Stimulated activated CD8-positive, alpha-beta memory T cell treated with anti-CD3 and anti-CD28 coated beads, Interleukin-12 subunit alpha, Interleukin-12 subunit beta, amount 100 ng/mL, for 4 hours (primary cell): ENCODE measurements at regions not wholly inside any gene's neighbourhood (a gene's known extent, or its start where the extent isn't known, plus 50 kb on each side); places are given as distances from the start of the nearest gene placed in this dataset.

Experiments
- DNase-seq: peaks from one replicate; pipeline ENCODE4 v3.0.0-alpha.2; 2020; ENCODE audit warnings: low read depth

GRCh38 chr18:41829647-41830516 is 125.2 kb upstream of the PIK3C3 start:
- DNase-seq = no peak

GRCh38 chr18:41828137-41828536 is 126.9 kb upstream of the PIK3C3 start:
- no peak for DNase-seq

- DNase-seq = no peak
Observed at GRCh38 chr18:41820784-41821183, 134.2 kb upstream of the PIK3C3 start.

GRCh38 chr18:41818381-41819355 is 136.4 kb upstream of the PIK3C3 start:
- DNase-seq = no peak

- no peak for DNase-seq
Observed at GRCh38 chr18:41814651-41815050, 140.4 kb upstream of the PIK3C3 start.

- no peak for DNase-seq
Observed at GRCh38 chr18:41809652-41810051, 145.4 kb upstream of the PIK3C3 start.

GRCh38 chr18:41805341-41805740 is 149.7 kb upstream of the PIK3C3 start:
- no peak for DNase-seq

GRCh38 chr18:41798879-41799278 is 156.2 kb upstream of the PIK3C3 start:
- DNase-seq = no peak

GRCh38 chr18:41790687-41791086 is 164.3 kb upstream of the PIK3C3 start:
- no peak for DNase-seq

GRCh38 chr18:41789001-41789400 is 166.0 kb upstream of the PIK3C3 start:
- no peak for DNase-seq

- no peak for DNase-seq
Observed at GRCh38 chr18:41783879-41784278, 171.2 kb upstream of the PIK3C3 start.

- DNase-seq = no peak
Observed at GRCh38 chr18:41783065-41783818, 171.8 kb upstream of the PIK3C3 start.

GRCh38 chr18:41771973-41772372 is 183.1 kb upstream of the PIK3C3 start:
- no peak for DNase-seq

GRCh38 chr18:41769265-41769664 is 185.8 kb upstream of the PIK3C3 start:
- no peak for DNase-seq

GRCh38 chr18:41768467-41768866 is 186.6 kb upstream of the PIK3C3 start:
- DNase-seq = no peak

- DNase-seq = no peak
Observed at GRCh38 chr18:41767960-41768359, 187.1 kb upstream of the PIK3C3 start.

GRCh38 chr18:41765460-41765859 is 189.6 kb upstream of the PIK3C3 start:
- DNase-seq = no peak

- DNase-seq = no peak
Observed at GRCh38 chr18:41763361-41763760, 191.7 kb upstream of the PIK3C3 start.

GRCh38 chr18:41761333-41762018 is 193.6 kb upstream of the PIK3C3 start:
- DNase-seq = no peak

GRCh38 chr18:41758534-41758933 is 196.5 kb upstream of the PIK3C3 start:
- DNase-seq = no peak

GRCh38 chr18:41756141-41756540 is 198.9 kb upstream of the PIK3C3 start:
- DNase-seq = no peak

GRCh38 chr18:41754332-41754731 is 200.7 kb upstream of the PIK3C3 start:
- DNase-seq = no peak
